Peyer's patch (tissue), 4 donors: ENCODE measurements at regions not wholly inside any gene's neighbourhood (a gene's known extent, or its start where the extent isn't known, plus 50 kb on each side); places are given as distances from the start of the nearest gene placed in this dataset.

Experiments
- DNase-seq, 3 donors: peaks; one replicate each; pipeline ENCODE4 v3.0.0-alpha.2; 2017 to 2019
- H3K27ac ChIP-seq, 4 donors: fragments of 200-600 bp; sonication (generic); one replicate each; pipeline ENCODE4 v1.5.1; 2016 to 2019
- H3K27me3 ChIP-seq, 2 donors: fragments of 200-600 bp; sonication (generic); one replicate each; pipeline ENCODE4 v1.5.1; 2019
- H3K36me3 ChIP-seq, 3 donors: fragments of 200-600 bp; sonication (generic); one replicate each; pipeline ENCODE4 v1.5.1; 2016 to 2019
- H3K4me1 ChIP-seq, 4 donors: fragments of 200-600 bp; sonication (generic); one replicate each; pipeline ENCODE4 v1.5.1; 2016 to 2019
- H3K4me3 ChIP-seq, 4 donors: fragments of 200-600 bp; sonication (generic); 1 replicate in 3 of 4; 2 replicates in 1 of 4; pipeline ENCODE4 v1.5.1; 2016 to 2019; ENCODE audit warnings: mild to moderate bottlenecking in 1 of 4
- H3K9me3 ChIP-seq, 4 donors: fragments of 200-600 bp; sonication (generic); one replicate each; pipeline ENCODE4 v1.5.1; 2016 to 2019; ENCODE audit warnings: mild to moderate bottlenecking in 1 of 4
- POLR2A ChIP-seq, 2 donors: fragments of 450-650 bp; IDR thresholded peaks; one replicate each; pipeline ENCODE4 v1.5.1; 2017; ENCODE audit warnings: antibody characterized with exemption in 2 of 2, mild to moderate bottlenecking in 2 of 2, moderate library complexity in 2 of 2
- TF ChIP-seq, protein P1 (sequence below), 6 experiments: fragments of 450-650 bp in 4 of 6; fragments of 200-600 bp in 2 of 6; sonication (generic) in 1 of 6; IDR thresholded peaks; one replicate each; pipeline ENCODE4 v1.5.1; 2017 to 2019; ENCODE audit warnings: antibody characterized with exemption in 6 of 6, mild to moderate bottlenecking in 3 of 6, moderate library complexity in 1 of 6

DNA sequence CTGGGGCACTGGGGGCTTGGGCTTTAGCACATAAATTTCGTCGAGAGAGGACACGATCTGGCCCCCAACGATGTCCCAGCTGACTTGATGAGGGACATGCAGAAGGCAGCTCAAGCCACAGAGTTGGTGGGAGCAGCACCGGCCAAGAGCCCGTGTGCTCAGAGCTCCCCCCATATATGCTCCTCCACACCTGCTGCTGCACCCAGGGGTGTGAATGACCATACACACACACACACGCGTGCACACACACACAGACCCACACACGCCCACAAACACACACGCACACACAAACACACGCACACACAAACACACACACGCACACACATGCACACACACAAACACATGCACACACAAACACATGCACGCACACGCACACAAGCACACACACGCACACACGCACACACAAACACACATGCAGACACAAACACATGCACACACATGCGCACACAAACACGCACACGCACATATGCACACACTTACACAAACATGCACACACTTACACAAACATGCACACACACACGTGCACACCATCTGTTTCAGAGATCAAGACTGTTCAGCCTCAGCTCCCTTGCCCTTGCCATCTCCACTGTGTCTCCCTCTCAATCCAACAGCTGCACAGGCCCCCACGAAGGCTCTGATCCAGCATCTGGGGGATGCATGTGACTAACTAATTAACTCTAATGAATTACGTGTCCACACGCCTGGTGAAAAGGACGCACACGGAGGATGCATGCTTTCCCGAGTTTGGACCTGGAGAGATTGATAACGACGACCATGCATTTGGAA, 85.6 kb upstream of the TNRC6C start:
- Histone ChIP-seq H3K9me3 (peaks cover 0 to 6% (median 0%) of the 10 kb centered on the region in 4 donors), H3K4me3 (no peak overlapping the region), H3K4me1 (peaks cover 0 to 6% (median 0%) of the 10 kb centered on the region in 4 donors), H3K36me3 (no peaks in the 10 kb centered on the region), H3K27ac (no peak overlapping the region), H3K27me3 (no peaks in the 10 kb centered on the region)
- no peak for DNase-seq
- TF ChIP-seq, protein P1, sequence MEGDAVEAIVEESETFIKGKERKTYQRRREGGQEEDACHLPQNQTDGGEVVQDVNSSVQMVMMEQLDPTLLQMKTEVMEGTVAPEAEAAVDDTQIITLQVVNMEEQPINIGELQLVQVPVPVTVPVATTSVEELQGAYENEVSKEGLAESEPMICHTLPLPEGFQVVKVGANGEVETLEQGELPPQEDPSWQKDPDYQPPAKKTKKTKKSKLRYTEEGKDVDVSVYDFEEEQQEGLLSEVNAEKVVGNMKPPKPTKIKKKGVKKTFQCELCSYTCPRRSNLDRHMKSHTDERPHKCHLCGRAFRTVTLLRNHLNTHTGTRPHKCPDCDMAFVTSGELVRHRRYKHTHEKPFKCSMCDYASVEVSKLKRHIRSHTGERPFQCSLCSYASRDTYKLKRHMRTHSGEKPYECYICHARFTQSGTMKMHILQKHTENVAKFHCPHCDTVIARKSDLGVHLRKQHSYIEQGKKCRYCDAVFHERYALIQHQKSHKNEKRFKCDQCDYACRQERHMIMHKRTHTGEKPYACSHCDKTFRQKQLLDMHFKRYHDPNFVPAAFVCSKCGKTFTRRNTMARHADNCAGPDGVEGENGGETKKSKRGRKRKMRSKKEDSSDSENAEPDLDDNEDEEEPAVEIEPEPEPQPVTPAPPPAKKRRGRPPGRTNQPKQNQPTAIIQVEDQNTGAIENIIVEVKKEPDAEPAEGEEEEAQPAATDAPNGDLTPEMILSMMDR (IDR thresholded peaks at IDR 0.05): no peak
- no peak for TF ChIP-seq POLR2A (IDR thresholded peaks at IDR 0.05)

DNA sequence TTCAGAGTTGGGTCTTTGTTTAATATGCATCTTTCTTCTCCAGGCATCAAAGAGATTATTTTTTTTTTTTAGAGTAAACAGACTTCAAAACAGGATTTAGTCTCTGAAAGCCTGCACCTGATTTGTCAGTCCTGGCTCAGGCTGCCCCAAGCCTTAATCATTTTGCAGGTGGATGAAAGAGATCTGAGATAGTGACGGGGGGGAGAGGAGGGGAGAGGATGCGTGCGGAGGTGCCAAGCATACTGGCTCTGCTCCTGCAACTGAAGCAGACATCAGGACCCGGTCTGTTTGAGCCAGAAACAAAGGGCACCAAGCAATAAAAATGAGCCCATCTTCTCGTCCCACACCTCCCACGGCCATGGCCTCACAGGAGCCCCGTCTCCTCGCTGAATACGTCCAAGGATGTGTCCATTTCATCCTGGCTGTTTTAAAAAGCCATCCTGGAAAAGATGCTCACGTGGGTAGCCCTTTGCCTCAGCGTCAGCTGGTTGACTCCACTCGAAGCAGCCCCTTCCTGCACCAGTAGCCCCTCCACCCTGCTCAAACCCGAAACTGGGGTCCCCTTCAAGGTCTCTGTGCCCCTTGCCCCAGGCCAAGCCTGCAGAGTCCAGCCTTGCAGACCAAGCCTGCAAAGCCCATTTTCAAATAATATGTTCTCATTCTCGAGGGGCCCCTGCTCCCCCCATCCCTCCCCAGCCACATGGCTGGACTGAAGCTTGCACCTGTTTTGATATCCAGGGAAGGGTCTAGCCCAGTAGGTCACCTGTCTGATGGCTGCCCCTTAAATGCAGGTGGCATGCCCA, 84.8 kb upstream of the TNRC6C start:
- DNase-seq: no peak
- Histone ChIP-seq H3K4me3 (no peak overlapping the region), H3K9me3 (peaks cover 0 to 6% (median 0%) of the 10 kb centered on the region in 4 donors), H3K4me1 (peaks cover 0 to 6% (median 0%) of the 10 kb centered on the region in 4 donors), H3K36me3 (no peaks in the 10 kb centered on the region), H3K27me3 (no peaks in the 10 kb centered on the region), H3K27ac (no peak overlapping the region)
- TF ChIP-seq POLR2A (IDR thresholded peaks at IDR 0.05): no peak
- TF ChIP-seq, protein P1 (IDR thresholded peaks at IDR 0.05): no peak

GRCh38 chr17:77874303-77875050, 84.0 kb upstream of the TNRC6C start:
- Histone ChIP-seq H3K36me3 (no peaks in the 10 kb centered on the region), H3K27ac (no peak overlapping the region), H3K4me1 (peaks cover 0 to under 1% (median 0%) of the 10 kb centered on the region in 4 donors), H3K4me3 (no peak overlapping the region), H3K27me3 (no peaks in the 10 kb centered on the region), H3K9me3 (peaks cover 0 to 6% (median 0%) of the 10 kb centered on the region in 4 donors)
- TF ChIP-seq, protein P1 (IDR thresholded peaks at IDR 0.05): no peak
- TF ChIP-seq POLR2A (IDR thresholded peaks at IDR 0.05): no peak
- DNase-seq: no peak

- Histone ChIP-seq H3K4me1 (peaks cover 0 to 2% (median under 1%) of the 10 kb centered on the region in 4 donors), H3K27ac (no peak overlapping the region), H3K36me3 (no peaks in the 10 kb centered on the region), H3K9me3 (peaks cover 0 to 6% (median 0%) of the 10 kb centered on the region in 4 donors), H3K4me3 (no peak overlapping the region), H3K27me3 (no peaks in the 10 kb centered on the region)
- TF ChIP-seq, protein P1 (IDR thresholded peaks at IDR 0.05): no peak
- no peak for TF ChIP-seq POLR2A (IDR thresholded peaks at IDR 0.05)
- DNase-seq: no peak
Observed at GRCh38 chr17:77875051-77875780, 83.3 kb upstream of the TNRC6C start.
